Loucy (cell line): ENCODE measurements at regions not wholly inside any gene's neighbourhood (a gene's known extent, or its start where the extent isn't known, plus 50 kb on each side); places are given as distances from the start of the nearest gene placed in this dataset.

Experiments used
- H2AFZ ChIP-seq: fragments of 200-600 bp; sonication (generic); 2 replicates; pipeline ENCODE4 v1.6.0; 2016; ENCODE audit warnings: antibody characterized with exemption, mild to moderate bottlenecking, low read length, moderate library complexity
- H3F3A ChIP-seq: fragments of 200-600 bp; 2 replicates; pipeline ENCODE4 v1.6.0; 2016; ENCODE audit warnings: antibody characterized with exemption, low read depth, mild to moderate bottlenecking
- H3K27me3 ChIP-seq: fragments of 200-600 bp; sonication (generic); 2 replicates; pipeline ENCODE4 v1.6.1; 2014; ENCODE audit warnings: low read length, mild to moderate bottlenecking; ENCODE audit not compliant: insufficient read depth, poor library complexity, severe bottlenecking
- H3K36me3 ChIP-seq: fragments of 200-600 bp; sonication (generic); 2 replicates; pipeline ENCODE4 v1.6.1; 2016; ENCODE audit warnings: low read length; ENCODE audit not compliant: insufficient read depth
- H3K4me1 ChIP-seq: fragments of 200-600 bp; sonication (generic); 2 replicates; pipeline ENCODE4 v1.5.1; 2014; ENCODE audit warnings: low read length, mild to moderate bottlenecking; ENCODE audit not compliant: insufficient read depth, poor library complexity, severe bottlenecking
- H3K4me2 ChIP-seq: fragments of 200-600 bp; sonication (generic); 2 replicates; pipeline ENCODE4 v1.6.0; 2014; ENCODE audit warnings: antibody characterized with exemption, low read length, low read depth, mild to moderate bottlenecking; ENCODE audit not compliant: poor library complexity, severe bottlenecking
- H3K4me3 ChIP-seq: fragments of 200-600 bp; sonication (generic); 2 replicates; pipeline ENCODE4 v1.5.1; 2014; ENCODE audit warnings: low read length, mild to moderate bottlenecking, mixed read lengths; ENCODE audit not compliant: poor library complexity, severe bottlenecking
- H3K79me2 ChIP-seq: fragments of 200-600 bp; sonication (generic); 2 replicates; pipeline ENCODE4 v1.6.1; 2014; ENCODE audit warnings: low read length; ENCODE audit not compliant: insufficient read depth
- H3K9ac ChIP-seq: fragments of 200-600 bp; sonication (generic); 2 replicates; pipeline ENCODE4 v1.6.0; 2014; ENCODE audit warnings: mild to moderate bottlenecking, low read depth, low read length, moderate library complexity; ENCODE audit not compliant: poor library complexity, severe bottlenecking
- H3K9me2 ChIP-seq: fragments of 200-600 bp; sonication (generic); replicated peaks from 2 replicates; pipeline ENCODE4 v1.6.1; 2016; ENCODE audit warnings: low read depth, low read length, mixed read lengths
- H3K9me3 ChIP-seq: fragments of 200-600 bp; sonication (generic); 2 replicates; pipeline ENCODE4 v1.6.1; 2014; ENCODE audit warnings: mild to moderate bottlenecking, antibody characterized with exemption, low read length, low read depth; ENCODE audit not compliant: insufficient read depth
- H4K20me1 ChIP-seq: fragments of 200-600 bp; sonication (generic); 2 replicates; pipeline ENCODE4 v1.6.0; 2014; ENCODE audit warnings: antibody characterized with exemption, low read length, mild to moderate bottlenecking; ENCODE audit not compliant: insufficient read depth, poor library complexity, severe bottlenecking
- CTCF ChIP-seq: fragments of 200-600 bp; sonication (generic); conservative IDR thresholded peaks from 2 replicates; pipeline ENCODE4 v1.5.1; 2014; ENCODE audit warnings: mild to moderate bottlenecking, antibody characterized with exemption, low read length
- EZH2phosphoT487 ChIP-seq: fragments of 200-600 bp; IDR thresholded peaks from 2 replicates; pipeline ENCODE4 v1.6.1; 2018; ENCODE audit warnings: antibody characterized with exemption, mild to moderate bottlenecking, moderate library complexity, borderline replicate concordance

- H3K79me2 ChIP-seq, result no peaks in the 10 kb centered on the region
- no peak overlapping the region for H3K4me2 ChIP-seq
- H3K4me1 ChIP-seq, result no peaks in the 10 kb centered on the region
- no peaks in the 10 kb centered on the region for H3K36me3 ChIP-seq
- no peak overlapping the region for H2AFZ ChIP-seq
- no peaks in the 10 kb centered on the region for H3K9me2 ChIP-seq
- no peak for TF ChIP-seq EZH2phosphoT487
- no peak for TF ChIP-seq CTCF
- H3K9ac ChIP-seq, result no peak overlapping the region
- no peaks in the 10 kb centered on the region for H3K9me3 ChIP-seq
- H3K4me3 ChIP-seq, result no peak overlapping the region
- H3K27me3 ChIP-seq, result no peaks in the 10 kb centered on the region
- H3F3A ChIP-seq, result no peaks in the 10 kb centered on the region
- H4K20me1 ChIP-seq, result no peaks in the 10 kb centered on the region
Measured at GRCh38 chr2:123051136-123051535, 974.0 kb upstream of the CNTNAP5 start.

GRCh38 chr2:123061534-123061933 lies 963.6 kb upstream of the CNTNAP5 start:
- no peak for TF ChIP-seq EZH2phosphoT487
- no peak for TF ChIP-seq CTCF
- Histone ChIP-seq H3K36me3 (no peaks in the 10 kb centered on the region), H3K4me2 (no peak overlapping the region), H3K9ac (no peak overlapping the region), H3K4me1 (no peaks in the 10 kb centered on the region), H3K9me3 (no peaks in the 10 kb centered on the region; the same call in 1 of the 2 replicates), H2AFZ (no peak overlapping the region), H3F3A (no peaks in the 10 kb centered on the region), H3K27me3 (no peaks in the 10 kb centered on the region), H3K4me3 (no peak overlapping the region), H3K9me2 (no peaks in the 10 kb centered on the region), H4K20me1 (no peaks in the 10 kb centered on the region), H3K79me2 (no peaks in the 10 kb centered on the region)

- H4K20me1 ChIP-seq, result no peaks in the 10 kb centered on the region
- H2AFZ ChIP-seq, result no peak overlapping the region
- H3K9me3 ChIP-seq, result no peaks in the 10 kb centered on the region
- TF ChIP-seq EZH2phosphoT487 (no peak), CTCF (no peak)
- H3K79me2 ChIP-seq, result no peaks in the 10 kb centered on the region
- H3K27me3 ChIP-seq, result no peaks in the 10 kb centered on the region
- no peaks in the 10 kb centered on the region for H3F3A ChIP-seq
- no peak overlapping the region for H3K4me3 ChIP-seq
- H3K9me2 ChIP-seq, result no peaks in the 10 kb centered on the region
- H3K4me1 ChIP-seq, result no peaks in the 10 kb centered on the region
- no peak overlapping the region for H3K9ac ChIP-seq
- no peaks in the 10 kb centered on the region for H3K36me3 ChIP-seq
- no peak overlapping the region for H3K4me2 ChIP-seq
Measured at GRCh38 chr2:123073371-123073770, 951.7 kb upstream of the CNTNAP5 start.
